ENCODE measurements at regions not wholly inside any gene's neighbourhood (a gene's known extent, or its start where the extent isn't known, plus 50 kb on each side); places are given as distances from the start of the nearest gene placed in this dataset.

DNA sequence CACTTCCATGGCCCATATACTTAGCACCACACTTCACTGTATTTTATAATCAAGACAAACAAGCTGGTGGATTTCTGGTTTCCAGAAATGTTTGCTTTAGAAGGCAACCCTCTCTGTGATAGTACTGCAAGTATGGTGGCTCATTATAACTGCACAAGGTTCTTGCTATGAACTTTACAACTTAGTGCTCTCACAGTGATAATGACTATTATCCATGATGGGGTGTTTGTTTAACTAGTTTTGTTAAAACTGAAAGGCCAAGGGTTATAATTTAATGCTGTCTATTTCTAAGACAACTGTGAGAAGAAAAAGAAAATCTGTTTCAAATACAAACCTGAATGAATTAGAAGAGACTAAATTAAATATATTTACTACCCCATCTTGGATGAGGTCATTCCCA, 903.2 kb downstream of the ADGRL2 start:
- DNase-seq (ENCODE audit: low read depth in 2 of 2): peak in 1 of 2 donors; percentile 10

DNA sequence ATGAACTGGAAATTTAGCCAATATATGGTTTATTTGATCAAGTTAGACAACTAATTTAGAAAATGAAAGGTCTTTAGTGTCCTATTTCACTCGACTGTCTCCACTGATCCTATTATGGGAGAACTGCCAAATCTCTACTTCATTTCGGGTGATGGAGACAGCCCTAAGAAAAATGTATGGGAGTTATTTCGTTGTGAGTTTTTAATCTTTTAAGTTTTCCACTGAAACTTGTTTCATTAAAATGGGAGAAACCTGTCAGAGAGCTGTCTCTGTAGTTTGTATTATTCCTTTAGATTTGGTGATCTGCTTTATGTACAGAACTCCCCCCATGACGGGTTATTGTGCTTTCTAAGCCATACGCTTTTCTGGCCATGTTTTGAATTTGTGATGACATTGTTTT, 899.7 kb downstream of the ADGRL2 start:
- DNase-seq (ENCODE audit: low read depth in 2 of 2): no peak

DNA sequence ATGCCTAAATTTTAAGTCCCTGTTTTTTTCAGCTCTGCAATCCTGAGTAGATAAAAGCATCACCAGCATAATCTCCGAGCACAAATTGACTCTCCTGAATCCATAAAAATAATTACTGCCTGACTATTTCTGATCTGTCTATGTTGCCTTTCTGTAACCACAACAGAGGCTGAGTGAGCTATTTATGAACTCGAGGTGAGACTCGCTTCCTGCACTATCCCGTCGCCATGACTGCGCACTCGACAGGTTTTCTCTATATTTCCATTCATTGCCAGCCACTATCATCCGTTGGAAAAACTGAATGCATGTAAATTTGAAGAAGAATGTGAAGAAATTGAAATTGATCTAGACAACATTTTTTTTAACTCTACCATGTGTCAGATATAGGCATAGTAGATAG, 897.2 kb downstream of the ADGRL2 start:
- DNase-seq (ENCODE audit: low read depth in 2 of 2): peak in 1 of 2 donors; percentile 57

DNA sequence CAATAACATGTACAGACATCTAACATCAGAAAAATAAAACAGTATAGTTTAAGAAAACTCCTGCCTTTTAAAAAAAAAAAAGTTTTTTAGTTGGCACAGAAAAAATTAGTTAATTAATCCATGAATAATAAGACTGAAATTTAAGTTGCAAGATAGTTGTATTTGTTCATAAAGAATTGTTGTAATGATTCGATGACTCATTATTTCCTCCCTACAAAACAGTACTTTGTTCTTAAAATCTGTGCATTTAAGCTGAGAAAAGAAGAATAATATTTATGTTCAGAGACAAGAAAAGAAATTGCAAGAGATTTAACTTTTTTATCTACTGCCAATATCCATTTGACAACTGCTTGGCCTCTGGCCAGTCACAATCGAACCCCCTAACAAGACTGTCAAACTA, 894.7 kb downstream of the ADGRL2 start:
- DNase-seq (ENCODE audit: low read depth in 2 of 2): peak; percentile 2 to 37

DNA sequence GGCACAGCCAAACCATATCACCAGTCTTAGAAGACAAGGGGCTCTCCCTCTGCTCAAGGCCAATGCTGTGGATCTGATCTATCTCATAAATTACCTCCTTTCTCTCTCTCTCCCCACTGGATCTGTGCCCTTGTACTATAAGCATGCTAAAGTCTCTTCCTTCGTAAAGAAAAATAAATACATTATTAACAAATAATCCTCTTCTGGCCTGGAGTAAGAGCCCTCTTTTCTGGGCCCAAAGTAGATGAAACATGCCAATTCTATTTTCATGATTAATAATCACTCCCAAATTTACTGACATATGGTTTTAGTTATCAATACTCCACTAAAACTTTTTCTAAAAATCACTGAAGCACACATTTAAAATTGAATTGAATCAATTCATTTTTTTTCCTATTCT, 889.7 kb downstream of the ADGRL2 start:
- no peak for DNase-seq (ENCODE audit: low read depth in 2 of 2)

DNA sequence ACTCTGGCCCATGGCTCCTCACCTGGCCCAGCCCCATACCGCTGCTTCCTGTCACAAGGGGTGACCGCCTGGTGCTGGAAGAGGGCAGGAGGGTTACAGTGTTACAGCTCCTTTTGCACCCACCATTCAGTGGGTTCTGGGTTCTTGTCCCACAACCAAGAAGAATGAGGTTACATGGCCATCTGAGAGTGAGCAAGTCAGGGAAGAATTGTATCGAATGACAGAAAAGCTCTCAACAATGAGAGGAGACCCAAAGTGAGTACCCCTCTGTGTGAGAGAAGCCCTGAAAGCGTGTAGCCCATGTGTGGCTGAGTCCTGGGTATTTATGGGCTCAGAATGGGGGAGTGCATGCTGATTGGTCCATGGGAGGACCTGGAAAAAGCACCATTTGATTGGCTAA, 888.5 kb downstream of the ADGRL2 start:
- no peak for DNase-seq (ENCODE audit: low read depth in 2 of 2)

DNA sequence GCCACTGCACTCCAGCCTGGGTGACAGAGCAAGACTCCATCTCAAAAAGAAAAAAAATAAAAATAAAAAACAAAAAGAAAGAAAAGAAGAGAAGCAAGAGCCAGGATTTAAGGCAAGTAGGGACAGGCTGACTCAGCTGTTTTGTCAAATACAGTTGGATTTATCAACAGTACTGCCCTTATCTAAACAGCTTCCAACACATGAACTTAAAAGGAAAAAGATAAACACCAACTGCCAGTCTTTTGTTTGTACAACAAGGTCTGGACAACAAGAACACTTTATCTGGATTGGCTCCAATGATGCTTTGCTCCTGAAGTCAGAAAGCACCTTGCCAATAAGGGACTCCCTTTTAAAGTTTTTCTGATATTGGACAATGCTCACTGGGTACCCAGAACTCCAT, 886.0 kb downstream of the ADGRL2 start:
- DNase-seq (ENCODE audit: low read depth in 2 of 2): no peak

DNA sequence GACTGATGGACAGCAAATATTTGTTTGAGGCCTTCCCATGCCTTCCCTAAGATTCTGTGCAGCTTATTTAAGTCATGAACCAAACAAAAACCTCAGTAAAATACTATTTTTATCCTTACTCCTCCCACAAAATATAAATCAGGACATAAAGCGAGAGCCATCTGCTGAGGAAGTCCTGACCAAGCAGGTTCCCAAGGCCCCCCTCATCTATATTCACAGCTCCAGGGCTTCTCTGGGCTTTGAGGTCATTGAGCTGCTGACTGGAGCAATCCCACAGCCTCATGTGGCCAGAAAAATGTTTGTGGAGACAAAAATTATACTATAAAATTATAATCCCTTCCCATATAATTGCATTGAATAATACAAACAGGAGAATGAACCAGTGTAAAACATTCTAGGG, 846.2 kb downstream of the ADGRL2 start:
- DNase-seq (ENCODE audit: low read depth in 2 of 2): no peak

DNA sequence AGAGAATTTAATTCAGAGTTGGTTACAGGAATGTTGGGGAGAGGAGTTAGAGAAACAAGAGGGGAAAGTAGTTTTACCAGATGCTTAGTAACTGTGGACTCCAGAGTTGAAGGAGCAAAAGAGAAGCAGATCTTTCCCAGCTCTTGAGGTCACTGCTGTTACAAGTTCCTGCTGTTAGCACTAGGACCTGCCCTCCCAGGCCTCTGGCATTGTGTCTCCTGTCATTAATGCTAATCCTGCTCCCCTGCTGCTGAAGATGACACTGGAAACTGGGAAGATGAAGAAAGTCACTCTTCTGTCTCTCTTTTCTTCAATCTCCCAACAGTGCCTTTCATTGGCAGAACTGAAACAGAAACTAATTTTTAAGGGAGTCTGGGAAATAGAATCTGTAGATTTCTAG, 845.6 kb downstream of the ADGRL2 start:
- no peak for DNase-seq (ENCODE audit: low read depth in 2 of 2)

DNA sequence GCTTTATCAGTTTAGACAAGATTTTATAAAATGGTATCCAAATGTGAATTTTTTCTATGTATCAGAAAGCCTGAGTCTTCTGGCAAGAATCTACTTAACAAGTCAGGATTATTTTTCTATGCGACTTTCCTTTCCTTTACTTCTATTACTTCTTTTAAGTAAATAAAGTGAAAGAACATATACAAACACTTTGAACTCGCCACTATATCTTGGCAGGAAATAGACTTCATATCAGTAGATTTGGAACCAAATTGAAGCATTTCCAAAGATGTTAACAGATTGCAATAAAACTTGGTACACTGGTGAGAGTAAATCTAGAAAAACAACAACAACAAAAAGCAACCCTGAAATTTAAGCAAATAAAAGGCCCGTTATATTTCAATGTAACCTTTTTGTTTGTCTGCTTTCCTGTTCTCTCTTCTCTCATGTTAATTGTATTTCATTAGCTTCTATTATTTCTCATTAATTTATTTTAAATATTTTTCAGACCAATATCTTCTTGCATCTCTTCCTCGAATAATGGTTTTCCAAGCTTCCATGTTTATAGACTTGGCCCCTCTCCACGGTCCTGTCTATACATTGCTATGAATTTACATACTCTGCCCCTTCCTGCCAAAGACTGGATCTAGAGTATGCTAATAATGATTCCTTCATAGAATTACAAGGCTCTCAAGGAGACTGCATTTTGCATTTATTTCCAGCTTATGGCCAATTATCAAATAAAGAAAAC, 843.6 kb downstream of the ADGRL2 start:
- DNase-seq (ENCODE audit: low read depth in 2 of 2): no peak

DNA sequence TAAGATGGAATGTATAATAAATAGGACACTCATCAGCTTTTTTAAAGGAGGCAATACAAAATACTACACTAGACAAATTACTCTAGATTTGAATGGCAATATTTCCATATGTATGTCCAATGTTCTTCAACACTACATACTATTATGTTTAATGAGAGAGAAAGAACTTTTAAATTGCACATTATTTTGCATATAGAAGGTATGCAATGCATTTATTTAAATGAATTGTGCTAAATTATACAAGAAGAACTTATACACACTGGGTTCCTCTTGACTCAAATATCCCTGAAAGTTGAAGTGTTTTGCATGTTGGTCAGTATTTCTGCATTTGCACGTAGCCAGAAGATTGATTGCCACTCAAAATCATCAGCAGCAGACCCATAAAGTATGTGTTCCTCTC, 839.6 kb downstream of the ADGRL2 start:
- no peak for DNase-seq (ENCODE audit: low read depth in 2 of 2)

DNA sequence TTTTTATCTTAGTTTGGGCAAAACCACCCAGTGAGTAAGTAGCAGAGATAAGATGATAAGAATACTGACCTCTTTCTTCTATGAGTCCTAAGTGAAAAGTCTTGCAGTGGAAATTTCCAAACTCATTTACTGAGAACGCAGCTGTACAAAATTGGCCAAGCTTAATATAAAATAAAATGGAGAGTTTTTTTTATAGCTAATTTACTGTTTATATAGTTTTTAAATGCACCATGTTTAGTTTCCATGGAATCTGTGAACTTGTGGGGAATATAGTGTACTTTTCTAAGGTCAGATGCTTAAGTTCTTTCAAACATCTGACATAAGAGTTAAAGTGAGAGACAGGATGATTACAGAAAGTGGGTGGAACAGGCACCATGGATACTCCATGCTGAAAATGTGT, 833.5 kb downstream of the ADGRL2 start:
- DNase-seq (ENCODE audit: low read depth in 2 of 2): no peak

DNA sequence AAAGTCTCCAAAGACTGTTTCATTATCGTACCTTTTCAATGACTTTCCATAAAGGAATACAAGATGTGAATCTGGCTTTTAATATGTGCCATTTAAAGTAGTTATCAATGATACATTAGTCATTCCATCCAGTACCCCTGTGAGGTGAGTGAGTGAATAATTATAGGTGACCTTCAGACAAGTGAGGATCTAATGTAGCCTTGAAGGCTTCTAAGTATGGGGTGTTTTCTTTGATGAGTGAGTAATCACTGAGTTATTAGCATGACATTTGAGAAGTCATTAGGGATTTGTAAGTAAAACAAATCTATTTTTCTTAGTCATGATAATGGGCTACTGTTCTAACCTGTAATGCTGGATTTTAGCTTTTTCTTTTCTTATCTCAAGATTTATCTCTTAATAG, 831.4 kb downstream of the ADGRL2 start:
- DNase-seq (ENCODE audit: low read depth in 2 of 2): no peak

DNA sequence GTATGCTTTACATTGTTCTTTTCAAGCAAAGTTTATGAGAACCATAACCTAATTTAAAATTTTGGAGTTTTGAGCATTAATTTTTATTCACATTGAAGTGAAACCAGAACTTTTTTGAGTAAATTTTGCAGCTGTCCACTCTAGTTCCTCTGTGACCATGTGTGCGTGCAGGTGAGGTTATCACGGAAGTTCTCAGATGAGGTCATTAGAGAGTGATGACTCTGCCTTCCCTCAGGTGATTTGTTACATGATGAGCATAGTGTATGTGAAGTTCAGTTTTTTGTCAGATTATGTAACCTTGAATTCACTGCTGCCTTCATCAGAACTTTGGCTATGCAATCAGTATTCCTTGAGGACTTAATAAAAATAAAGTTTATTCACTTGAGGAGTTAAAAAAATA, 828.2 kb downstream of the ADGRL2 start:
- no peak for DNase-seq (ENCODE audit: low read depth in 2 of 2)

DNA sequence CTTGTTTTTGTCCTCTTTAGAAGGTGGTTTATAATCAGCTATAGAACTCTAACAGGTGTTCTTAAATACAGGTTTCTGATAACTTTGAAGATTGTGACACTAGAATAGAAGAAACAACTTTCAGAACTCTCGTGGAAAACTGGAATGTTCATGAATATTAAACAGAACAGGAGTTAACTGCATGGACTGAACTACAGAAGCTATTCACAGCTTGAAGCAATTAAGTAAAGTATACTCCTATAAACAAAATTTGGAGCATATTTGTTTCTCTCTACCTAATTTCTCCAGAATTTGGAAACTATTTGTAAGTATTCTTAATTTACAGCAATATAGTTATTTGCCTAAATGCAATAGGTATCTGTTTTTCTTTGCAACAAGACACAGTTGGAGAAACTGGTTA, 824.8 kb downstream of the ADGRL2 start:
- peak in 1 of 2 donors; percentile 0 for DNase-seq (ENCODE audit: low read depth in 2 of 2)

DNA sequence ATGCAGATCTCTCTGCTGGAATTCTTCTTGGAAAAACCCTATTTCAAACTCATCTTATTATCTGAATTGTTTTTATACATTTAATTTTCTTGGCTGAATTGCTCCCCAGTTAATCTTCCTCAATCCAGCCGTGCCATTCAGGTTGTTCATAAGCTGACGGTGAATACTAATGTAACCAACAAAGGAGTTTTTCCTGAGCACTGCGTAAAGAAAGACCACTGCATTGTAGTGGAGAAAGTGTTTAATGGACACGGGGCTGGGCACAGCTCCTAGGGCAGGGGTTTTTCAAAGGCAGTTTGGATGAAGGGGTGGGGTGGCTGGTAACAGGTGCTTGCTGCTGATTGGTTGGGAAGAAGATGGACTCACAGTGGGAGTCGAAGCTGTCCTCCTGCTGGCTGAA, 820.3 kb downstream of the ADGRL2 start:
- no peak for DNase-seq (ENCODE audit: low read depth in 2 of 2)

DNA sequence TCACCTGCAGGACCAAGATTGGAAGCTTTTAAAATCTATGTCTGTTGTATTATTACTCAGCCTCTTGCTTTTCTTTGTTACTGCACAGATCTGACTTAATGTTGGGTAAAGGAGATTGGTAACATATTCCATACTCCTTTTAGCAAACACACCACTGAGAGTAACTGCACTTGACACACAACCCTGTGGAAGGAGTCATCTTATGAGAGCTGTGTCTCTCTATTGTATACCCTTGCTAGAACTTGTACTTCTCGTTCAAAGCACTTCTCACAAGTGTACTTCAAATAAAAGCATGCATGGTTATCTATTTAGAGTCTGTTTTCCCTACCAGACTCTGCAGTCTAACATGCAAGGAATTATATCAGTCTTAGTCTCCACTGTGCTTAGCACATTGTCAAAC, 813.4 kb downstream of the ADGRL2 start:
- DNase-seq (ENCODE audit: low read depth in 2 of 2): no peak

DNA sequence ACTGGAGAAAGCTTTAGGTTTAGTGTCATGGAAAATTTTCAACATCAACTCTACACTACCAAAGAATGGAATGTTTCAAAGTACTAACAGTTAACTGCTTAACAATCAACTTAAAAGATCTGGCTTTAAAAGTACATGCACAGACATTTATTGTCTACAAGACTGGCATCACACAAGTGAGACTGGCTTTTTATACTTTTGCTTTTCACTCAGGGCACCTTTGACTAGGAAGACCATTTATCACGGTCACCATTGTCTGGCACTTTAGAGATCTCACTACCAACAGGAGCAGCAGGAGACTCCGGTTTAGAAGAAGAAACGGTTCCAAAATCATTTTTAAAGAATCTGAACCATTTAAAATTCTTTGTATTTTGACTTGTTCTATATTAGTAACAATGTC, 812.3 kb downstream of the ADGRL2 start:
- no peak for DNase-seq (ENCODE audit: low read depth in 2 of 2)

DNA sequence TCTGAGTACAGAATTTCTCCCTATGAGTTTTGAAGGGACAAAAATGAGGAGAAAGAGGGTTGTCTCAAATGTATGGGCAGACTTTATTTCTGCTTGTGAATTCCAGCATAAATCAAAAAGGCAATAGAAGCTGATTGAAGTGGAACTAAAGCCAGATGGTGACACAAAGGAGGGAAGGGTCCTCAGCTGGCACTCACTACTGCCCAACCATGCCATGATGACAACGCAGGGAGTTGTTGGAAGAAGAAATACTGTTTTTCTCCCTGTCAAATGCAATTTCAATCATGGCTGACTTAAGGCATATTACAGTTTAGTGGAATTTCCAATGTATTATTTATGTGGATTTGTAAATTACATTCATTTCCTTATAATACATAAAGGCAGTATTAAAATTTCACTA, 805.8 kb downstream of the ADGRL2 start:
- DNase-seq (ENCODE audit: low read depth in 2 of 2): no peak

DNA sequence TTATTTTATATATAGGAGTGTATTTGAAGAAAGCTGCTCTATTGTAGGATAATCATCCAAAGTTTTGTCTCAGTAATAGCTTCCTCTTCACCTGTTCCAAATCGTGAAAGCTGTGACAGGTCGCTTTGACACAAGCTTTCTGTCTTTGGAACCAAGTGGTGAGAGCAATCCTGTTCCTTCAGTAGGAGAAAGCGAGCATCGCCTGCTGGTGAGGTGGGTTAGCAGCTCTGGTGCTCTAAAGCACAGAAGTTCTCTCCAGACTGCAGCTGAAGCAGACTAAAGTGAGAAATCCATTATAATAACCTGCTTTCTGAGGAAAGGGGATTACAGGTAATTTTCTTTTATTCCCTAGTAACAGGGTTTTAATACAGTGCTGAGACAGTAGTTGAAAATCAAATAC, 803.8 kb downstream of the ADGRL2 start:
- DNase-seq (ENCODE audit: low read depth in 2 of 2): peak in 1 of 2 donors; percentile 7

DNA sequence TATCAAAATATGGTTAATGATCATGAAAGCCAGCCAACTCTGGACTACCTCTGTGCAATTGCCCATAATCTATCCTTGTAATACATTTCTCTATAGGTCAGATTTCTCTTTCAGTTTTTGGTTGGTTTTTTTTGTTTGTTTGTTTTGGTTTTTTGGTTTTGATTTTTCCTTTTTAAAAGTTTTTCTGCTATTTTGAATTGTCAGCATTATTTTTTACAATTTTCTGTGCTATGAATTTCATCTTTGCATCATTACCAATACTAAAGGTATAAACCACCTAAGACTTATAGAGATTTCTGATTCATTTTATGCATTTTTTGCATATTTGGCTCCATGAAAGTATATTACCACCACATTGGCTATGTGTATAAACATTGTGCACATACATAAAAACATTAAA, 799.6 kb downstream of the ADGRL2 start:
- DNase-seq (ENCODE audit: low read depth in 2 of 2): no peak

DNA sequence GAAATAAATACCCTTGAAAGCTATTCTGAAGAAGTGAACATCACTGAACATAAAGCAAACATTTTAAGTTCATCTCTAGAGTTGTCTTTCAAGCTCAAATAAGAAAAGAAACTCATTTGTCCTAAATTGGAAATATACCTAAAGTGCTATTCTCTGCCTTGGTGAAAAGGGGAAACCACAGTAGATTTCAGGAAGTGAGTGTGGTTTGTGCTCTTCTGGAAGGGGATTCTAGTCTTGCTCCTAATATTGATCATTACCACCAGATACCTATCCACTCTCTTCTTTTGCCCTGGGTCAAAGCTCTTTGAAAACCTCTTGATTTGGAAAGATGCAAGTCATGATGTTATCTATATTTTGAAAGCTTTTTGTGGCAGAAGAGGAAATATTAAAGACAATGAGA, 798.1 kb downstream of the ADGRL2 start:
- DNase-seq (ENCODE audit: low read depth in 2 of 2): no peak

DNA sequence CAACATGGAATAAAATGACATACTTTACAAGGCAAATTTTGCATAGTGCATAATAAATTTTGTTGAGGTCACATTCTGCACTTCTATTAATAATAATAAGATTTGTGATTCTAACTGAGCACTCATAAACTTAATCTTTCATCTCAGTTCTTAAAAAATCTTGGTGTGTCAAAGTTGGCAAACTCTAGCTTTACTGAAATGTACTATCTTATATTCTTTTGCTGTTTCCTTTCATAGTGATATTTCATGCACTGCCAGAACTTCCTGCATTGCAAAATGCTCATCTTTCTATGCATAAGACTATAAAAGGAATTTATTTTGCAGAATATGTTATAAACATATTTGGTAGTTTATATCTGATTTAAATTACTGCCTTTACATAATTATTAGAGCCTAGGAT, 797.6 kb downstream of the ADGRL2 start:
- DNase-seq (ENCODE audit: low read depth in 2 of 2): no peak

DNA sequence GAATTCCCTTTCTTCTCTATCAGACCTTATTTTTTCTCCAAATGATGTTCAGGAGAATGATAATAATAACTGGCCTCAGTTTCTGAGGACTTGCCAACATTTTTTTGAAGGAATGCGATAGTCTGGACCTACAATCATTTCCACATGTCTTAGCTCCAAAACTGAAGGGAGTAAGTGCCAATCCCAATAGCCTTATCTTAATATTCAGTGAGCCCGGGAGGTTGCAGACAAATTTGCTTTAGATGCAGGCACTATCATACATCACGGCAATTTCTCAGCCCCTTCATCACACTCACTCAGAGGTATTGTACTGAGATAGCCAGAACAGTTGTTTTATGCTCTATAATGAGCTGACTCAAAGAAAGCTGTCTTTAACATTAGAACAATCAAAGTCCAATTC, 796.9 kb downstream of the ADGRL2 start:
- DNase-seq (ENCODE audit: low read depth in 2 of 2): no peak

All from lung microvascular endothelial cell (primary cell).